GM23338 (cell line): ENCODE measurements at regions not wholly inside any gene's neighbourhood (a gene's known extent, or its start where the extent isn't known, plus 50 kb on each side); places are given as distances from the start of the nearest gene placed in this dataset.

ENCODE experiments used
- ATAC-seq: fragments of 200-7000 bp; cut with Tn5 transposase; 3 replicates; pipeline ENCODE4 v1.9.1; 2020
- DNase-seq: peaks from one replicate; pipeline ENCODE4 v3.0.0-alpha.2; 2015; ENCODE audit warnings: low spot score
- H2AFZ ChIP-seq: fragments of 200-600 bp; sonication (generic); 2 replicates; pipeline ENCODE4 v1.8.0; 2016; ENCODE audit warnings: antibody characterized with exemption, mild to moderate bottlenecking, moderate library complexity
- H3F3A ChIP-seq: fragments of 200-600 bp; sonication (generic); replicated peaks from 2 replicates; pipeline ENCODE4 v1.8.0; 2017; ENCODE audit warnings: antibody characterized with exemption, mixed run types, low read depth
- H3K27ac ChIP-seq: fragments of 200-600 bp; sonication (generic); 2 replicates; pipeline ENCODE4 v1.6.1; 2016; ENCODE audit warnings: low read depth
- H3K27me3 ChIP-seq: fragments of 200-600 bp; sonication (generic); 2 replicates; pipeline ENCODE4 v1.8.0; 2016; ENCODE audit warnings: mild to moderate bottlenecking, mixed run types, moderate library complexity; ENCODE audit not compliant: insufficient read depth
- H3K36me3 ChIP-seq: fragments of 200-600 bp; sonication (generic); 2 replicates; pipeline ENCODE4 v1.8.0; 2016; ENCODE audit warnings: mild to moderate bottlenecking; ENCODE audit not compliant: insufficient read depth
- H3K4me1 ChIP-seq: fragments of 200-600 bp; sonication (generic); 2 replicates; pipeline ENCODE4 v1.8.0; 2016; ENCODE audit warnings: mild to moderate bottlenecking, moderate library complexity; ENCODE audit not compliant: insufficient read depth
- H3K4me2 ChIP-seq: fragments of 200-600 bp; sonication (generic); 2 replicates; pipeline ENCODE4 v1.7.1; 2017; ENCODE audit warnings: mixed run types
- H3K4me3 ChIP-seq: fragments of 200-600 bp; sonication (generic); 2 replicates; pipeline ENCODE4 v1.6.1; 2016; ENCODE audit warnings: mixed run types
- H3K79me2 ChIP-seq: fragments of 200-600 bp; sonication (generic); replicated peaks from 2 replicates; pipeline ENCODE4 v1.8.0; 2017; ENCODE audit warnings: mild to moderate bottlenecking; ENCODE audit not compliant: insufficient read depth
- H3K9me2 ChIP-seq: fragments of 200-600 bp; sonication (generic); 2 replicates; pipeline ENCODE4 v1.8.0; 2017; ENCODE audit not compliant: insufficient read depth
- H4K20me1 ChIP-seq: fragments of 200-600 bp; sonication (generic); replicated peaks from 2 replicates; pipeline ENCODE4 v1.8.0; 2017; ENCODE audit warnings: mild to moderate bottlenecking; ENCODE audit not compliant: insufficient read depth
- H3K27ac Mint-ChIP-seq: 2 replicates; pipeline ENCODE4 v1.8.0; 2020; ENCODE audit warnings: inconsistent platforms, mild to moderate bottlenecking, moderate library complexity, mixed read lengths
- H3K27me3 Mint-ChIP-seq: 3 replicates; pipeline ENCODE4 v1.8.0; 2022; ENCODE audit warnings: low read depth, mild to moderate bottlenecking, moderate library complexity, mixed read lengths, inconsistent platforms; ENCODE audit not compliant: insufficient read depth, poor library complexity
- H3K36me3 Mint-ChIP-seq: 3 replicates; pipeline ENCODE4 v1.8.0; 2021; ENCODE audit warnings: low read depth, mild to moderate bottlenecking, inconsistent platforms, moderate library complexity, mixed read lengths
- H3K4me1 Mint-ChIP-seq: 3 replicates; pipeline ENCODE4 v1.8.0; 2020; ENCODE audit warnings: mild to moderate bottlenecking, inconsistent platforms, mixed read lengths
- H3K4me3 Mint-ChIP-seq: 3 replicates; pipeline ENCODE4 v1.8.0; 2021; ENCODE audit warnings: moderate library complexity, mild to moderate bottlenecking, inconsistent platforms, mixed read lengths
- H3K9me3 Mint-ChIP-seq: 3 replicates; pipeline ENCODE4 v1.8.0; 2020; ENCODE audit warnings: moderate library complexity, mild to moderate bottlenecking, inconsistent platforms, mixed read lengths
- EZH2 ChIP-seq: fragments of 200-600 bp; sonication (generic); IDR thresholded peaks from one replicate; pipeline ENCODE4 v1.8.0; 2017; ENCODE audit warnings: antibody characterized with exemption, mild to moderate bottlenecking, low read depth; ENCODE audit not compliant: unreplicated experiment
- POLR2AphosphoS5 ChIP-seq: IDR thresholded peaks from 2 replicates; pipeline ENCODE4 v1.6.1; 2016; ENCODE audit warnings: antibody characterized with exemption, low read depth
- STAT1 ChIP-seq: IDR thresholded peaks from one replicate; pipeline ENCODE4 v1.6.1; 2016; ENCODE audit warnings: antibody characterized with exemption; ENCODE audit not compliant: unreplicated experiment
- ZNF114 ChIP-seq: fragments of 250-450 bp; sonication (Bioruptor Pico); IDR thresholded peaks from 2 replicates; pipeline ENCODE4 v1.5.0; 2020; ENCODE audit warnings: mild to moderate bottlenecking, moderate library complexity
- TF ChIP-seq, protein P1 (sequence below), 2 experiments: fragments of 200-600 bp in 1 of 2; sonication (generic) in 1 of 2; conservative IDR thresholded peaks; 2 replicates each; pipeline versions ENCODE4 v1.5.1 to v1.6.1; 2016 to 2017; ENCODE audit warnings: antibody characterized with exemption in 2 of 2, low read depth in 2 of 2, mild to moderate bottlenecking in 2 of 2, moderate library complexity in 1 of 2
- TF ChIP-seq, protein P2 (sequence below): fragments of 250-450 bp; sonication (Bioruptor Pico); IDR thresholded peaks from 2 replicates; pipeline ENCODE4 v1.5.0; 2020; ENCODE audit warnings: mild to moderate bottlenecking, moderate library complexity
- TF ChIP-seq, protein P3 (sequence below): IDR thresholded peaks from 2 replicates; pipeline ENCODE4 v1.6.1; 2016; ENCODE audit warnings: antibody characterized with exemption

DNA sequence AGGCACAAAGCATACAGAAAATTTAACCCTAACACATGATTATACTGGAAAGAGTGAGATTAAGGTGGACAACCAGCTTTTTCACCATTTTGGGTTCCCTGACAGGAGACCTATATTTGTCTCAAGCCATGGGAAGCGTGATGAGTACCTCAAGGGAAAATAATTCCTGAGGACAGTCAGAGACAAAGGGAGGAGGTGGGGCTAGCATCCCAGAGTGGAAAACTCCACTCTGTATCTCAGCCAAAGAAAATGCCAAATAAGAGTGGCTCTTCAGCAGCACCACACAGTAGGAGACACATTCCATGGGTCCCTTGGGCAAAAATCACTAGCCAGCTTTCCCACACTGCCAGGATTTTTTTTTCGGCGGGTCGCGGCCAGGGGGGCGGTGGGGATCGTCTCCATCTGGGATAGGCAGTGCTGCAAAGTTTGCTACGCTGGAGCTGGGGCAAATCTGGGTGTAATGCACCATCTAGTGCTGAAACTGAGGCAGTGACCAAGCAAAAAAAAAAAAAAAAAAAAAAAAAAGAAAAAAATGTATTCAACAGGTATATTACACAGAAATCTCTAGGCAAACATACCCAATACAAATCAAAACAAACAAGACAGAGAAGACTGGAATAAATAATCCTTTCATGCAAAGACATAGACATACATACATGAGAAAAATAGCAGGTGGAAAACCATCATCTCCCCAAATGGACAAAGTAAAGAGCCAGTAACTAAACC is 77.3 kb upstream of the SLC35F1 start:
- peaks cover 11% of the 10 kb centered on the region for H3K4me1 Mint-ChIP-seq
- Histone ChIP-seq H3K27me3 (no peaks in the 10 kb centered on the region), H3K79me2 (no peaks in the 10 kb centered on the region), H3F3A (no peaks in the 10 kb centered on the region), H2AFZ (peak overlapping the region; percentile 88), H4K20me1 (no peaks in the 10 kb centered on the region), H3K4me2 (peak overlapping the region; percentile 59), H3K27ac (no peak overlapping the region), H3K4me1 (peaks cover 6% of the 10 kb centered on the region; the same call in 1 of the 2 replicates), H3K4me3 (peak overlapping the region; percentile 48), H3K9me2 (no peaks in the 10 kb centered on the region), H3K36me3 (no peaks in the 10 kb centered on the region)
- DNase-seq (peak; percentile 84), ATAC-seq (peak; percentile 100)
- peak overlapping the region; percentile 80 for H3K27ac Mint-ChIP-seq
- H3K36me3 Mint-ChIP-seq = peaks cover 4% of the 10 kb centered on the region; the same call in 1 of the 3 replicates
- H3K9me3 Mint-ChIP-seq = peaks cover 3% of the 10 kb centered on the region; the same call in 2 of the 3 replicates
- H3K27me3 Mint-ChIP-seq = peaks cover 1% of the 10 kb centered on the region
- H3K4me3 Mint-ChIP-seq = peak overlapping the region; percentile 76
- TF ChIP-seq, protein P1, sequence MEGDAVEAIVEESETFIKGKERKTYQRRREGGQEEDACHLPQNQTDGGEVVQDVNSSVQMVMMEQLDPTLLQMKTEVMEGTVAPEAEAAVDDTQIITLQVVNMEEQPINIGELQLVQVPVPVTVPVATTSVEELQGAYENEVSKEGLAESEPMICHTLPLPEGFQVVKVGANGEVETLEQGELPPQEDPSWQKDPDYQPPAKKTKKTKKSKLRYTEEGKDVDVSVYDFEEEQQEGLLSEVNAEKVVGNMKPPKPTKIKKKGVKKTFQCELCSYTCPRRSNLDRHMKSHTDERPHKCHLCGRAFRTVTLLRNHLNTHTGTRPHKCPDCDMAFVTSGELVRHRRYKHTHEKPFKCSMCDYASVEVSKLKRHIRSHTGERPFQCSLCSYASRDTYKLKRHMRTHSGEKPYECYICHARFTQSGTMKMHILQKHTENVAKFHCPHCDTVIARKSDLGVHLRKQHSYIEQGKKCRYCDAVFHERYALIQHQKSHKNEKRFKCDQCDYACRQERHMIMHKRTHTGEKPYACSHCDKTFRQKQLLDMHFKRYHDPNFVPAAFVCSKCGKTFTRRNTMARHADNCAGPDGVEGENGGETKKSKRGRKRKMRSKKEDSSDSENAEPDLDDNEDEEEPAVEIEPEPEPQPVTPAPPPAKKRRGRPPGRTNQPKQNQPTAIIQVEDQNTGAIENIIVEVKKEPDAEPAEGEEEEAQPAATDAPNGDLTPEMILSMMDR (conservative IDR thresholded peaks at IDR 0.05; ENCODE audit: low read depth in 2 of 2) = peak; percentile 69 to 77
- TF ChIP-seq, protein P2, sequence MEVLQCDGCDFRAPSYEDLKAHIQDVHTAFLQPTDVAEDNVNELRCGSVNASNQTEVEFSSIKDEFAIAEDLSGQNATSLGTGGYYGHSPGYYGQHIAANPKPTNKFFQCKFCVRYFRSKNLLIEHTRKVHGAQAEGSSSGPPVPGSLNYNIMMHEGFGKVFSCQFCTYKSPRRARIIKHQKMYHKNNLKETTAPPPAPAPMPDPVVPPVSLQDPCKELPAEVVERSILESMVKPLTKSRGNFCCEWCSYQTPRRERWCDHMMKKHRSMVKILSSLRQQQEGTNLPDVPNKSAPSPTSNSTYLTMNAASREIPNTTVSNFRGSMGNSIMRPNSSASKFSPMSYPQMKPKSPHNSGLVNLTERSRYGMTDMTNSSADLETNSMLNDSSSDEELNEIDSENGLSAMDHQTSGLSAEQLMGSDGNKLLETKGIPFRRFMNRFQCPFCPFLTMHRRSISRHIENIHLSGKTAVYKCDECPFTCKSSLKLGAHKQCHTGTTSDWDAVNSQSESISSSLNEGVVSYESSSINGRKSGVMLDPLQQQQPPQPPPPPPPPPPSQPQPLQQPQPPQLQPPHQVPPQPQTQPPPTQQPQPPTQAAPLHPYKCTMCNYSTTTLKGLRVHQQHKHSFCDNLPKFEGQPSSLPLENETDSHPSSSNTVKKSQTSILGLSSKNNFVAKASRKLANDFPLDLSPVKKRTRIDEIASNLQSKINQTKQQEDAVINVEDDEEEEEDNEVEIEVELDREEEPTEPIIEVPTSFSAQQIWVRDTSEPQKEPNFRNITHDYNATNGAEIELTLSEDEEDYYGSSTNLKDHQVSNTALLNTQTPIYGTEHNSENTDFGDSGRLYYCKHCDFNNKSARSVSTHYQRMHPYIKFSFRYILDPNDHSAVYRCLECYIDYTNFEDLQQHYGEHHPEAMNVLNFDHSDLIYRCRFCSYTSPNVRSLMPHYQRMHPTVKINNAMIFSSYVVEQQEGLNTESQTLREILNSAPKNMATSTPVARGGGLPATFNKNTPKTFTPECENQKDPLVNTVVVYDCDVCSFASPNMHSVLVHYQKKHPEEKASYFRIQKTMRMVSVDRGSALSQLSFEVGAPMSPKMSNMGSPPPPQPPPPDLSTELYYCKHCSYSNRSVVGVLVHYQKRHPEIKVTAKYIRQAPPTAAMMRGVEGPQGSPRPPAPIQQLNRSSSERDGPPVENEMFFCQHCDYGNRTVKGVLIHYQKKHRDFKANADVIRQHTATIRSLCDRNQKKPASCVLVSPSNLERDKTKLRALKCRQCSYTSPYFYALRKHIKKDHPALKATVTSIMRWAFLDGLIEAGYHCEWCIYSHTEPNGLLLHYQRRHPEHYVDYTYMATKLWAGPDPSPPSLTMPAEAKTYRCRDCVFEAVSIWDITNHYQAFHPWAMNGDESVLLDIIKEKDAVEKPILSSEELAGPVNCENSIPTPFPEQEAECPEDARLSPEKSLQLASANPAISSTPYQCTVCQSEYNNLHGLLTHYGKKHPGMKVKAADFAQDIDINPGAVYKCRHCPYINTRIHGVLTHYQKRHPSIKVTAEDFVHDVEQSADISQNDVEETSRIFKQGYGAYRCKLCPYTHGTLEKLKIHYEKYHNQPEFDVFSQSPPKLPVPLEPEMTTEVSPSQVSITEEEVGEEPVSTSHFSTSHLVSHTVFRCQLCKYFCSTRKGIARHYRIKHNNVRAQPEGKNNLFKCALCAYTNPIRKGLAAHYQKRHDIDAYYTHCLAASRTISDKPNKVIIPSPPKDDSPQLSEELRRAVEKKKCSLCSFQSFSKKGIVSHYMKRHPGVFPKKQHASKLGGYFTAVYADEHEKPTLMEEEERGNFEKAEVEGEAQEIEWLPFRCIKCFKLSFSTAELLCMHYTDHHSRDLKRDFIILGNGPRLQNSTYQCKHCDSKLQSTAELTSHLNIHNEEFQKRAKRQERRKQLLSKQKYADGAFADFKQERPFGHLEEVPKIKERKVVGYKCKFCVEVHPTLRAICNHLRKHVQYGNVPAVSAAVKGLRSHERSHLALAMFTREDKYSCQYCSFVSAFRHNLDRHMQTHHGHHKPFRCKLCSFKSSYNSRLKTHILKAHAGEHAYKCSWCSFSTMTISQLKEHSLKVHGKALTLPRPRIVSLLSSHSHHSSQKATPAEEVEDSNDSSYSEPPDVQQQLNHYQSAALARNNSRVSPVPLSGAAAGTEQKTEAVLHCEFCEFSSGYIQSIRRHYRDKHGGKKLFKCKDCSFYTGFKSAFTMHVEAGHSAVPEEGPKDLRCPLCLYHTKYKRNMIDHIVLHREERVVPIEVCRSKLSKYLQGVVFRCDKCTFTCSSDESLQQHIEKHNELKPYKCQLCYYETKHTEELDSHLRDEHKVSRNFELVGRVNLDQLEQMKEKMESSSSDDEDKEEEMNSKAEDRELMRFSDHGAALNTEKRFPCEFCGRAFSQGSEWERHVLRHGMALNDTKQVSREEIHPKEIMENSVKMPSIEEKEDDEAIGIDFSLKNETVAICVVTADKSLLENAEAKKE (CRISPR knock-in tag) = no peak
- TF ChIP-seq STAT1 (no peak), EZH2 (no peak), POLR2AphosphoS5 (no peak), ZNF114 (CRISPR knock-in tag) (no peak)
- TF ChIP-seq, protein P3, sequence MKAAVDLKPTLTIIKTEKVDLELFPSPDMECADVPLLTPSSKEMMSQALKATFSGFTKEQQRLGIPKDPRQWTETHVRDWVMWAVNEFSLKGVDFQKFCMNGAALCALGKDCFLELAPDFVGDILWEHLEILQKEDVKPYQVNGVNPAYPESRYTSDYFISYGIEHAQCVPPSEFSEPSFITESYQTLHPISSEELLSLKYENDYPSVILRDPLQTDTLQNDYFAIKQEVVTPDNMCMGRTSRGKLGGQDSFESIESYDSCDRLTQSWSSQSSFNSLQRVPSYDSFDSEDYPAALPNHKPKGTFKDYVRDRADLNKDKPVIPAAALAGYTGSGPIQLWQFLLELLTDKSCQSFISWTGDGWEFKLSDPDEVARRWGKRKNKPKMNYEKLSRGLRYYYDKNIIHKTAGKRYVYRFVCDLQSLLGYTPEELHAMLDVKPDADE = no peak
